Heart left ventricle (tissue), 16 donors: ENCODE measurements at regions not wholly inside any gene's neighbourhood (a gene's known extent, or its start where the extent isn't known, plus 50 kb on each side); places are given as distances from the start of the nearest gene placed in this dataset.

Experiments used
- ATAC-seq, 4 donors: fragments of 200-7000 bp; cut with Tn5 transposase; one replicate each; pipeline ENCODE4 v1.9.1; 2020 to 2022; ENCODE audit warnings: moderate library complexity in 4 of 4, mild to moderate bottlenecking in 3 of 4, moderate number of reproducible peaks in 1 of 4
- DNase-seq, 5 donors: peaks; one replicate each; pipeline ENCODE4 v3.0.0-alpha.2; 2020
- H3K27ac ChIP-seq, 12 donors: fragments of 200-600 bp; sonication (generic) in 4 of 12; one replicate each; pipeline versions ENCODE4 v1.5.0 to v1.8.0; 2016 to 2022; ENCODE audit warnings: mild to moderate bottlenecking in 2 of 12
- H3K27me3 ChIP-seq, 9 donors: fragments of 200-600 bp; sonication (generic) in 2 of 9; one replicate each; pipeline versions ENCODE4 v1.5.1 to v1.8.0; 2016 to 2022; ENCODE audit warnings: mild to moderate bottlenecking in 3 of 9
- H3K36me3 ChIP-seq, 9 donors: fragments of 200-600 bp; sonication (generic) in 2 of 9; one replicate each; pipeline versions ENCODE4 v1.5.0 to v1.8.0; 2018 to 2022; ENCODE audit warnings: mild to moderate bottlenecking in 2 of 9
- H3K4me1 ChIP-seq, 12 donors: fragments of 200-600 bp; sonication (generic) in 4 of 12; one replicate each; pipeline versions ENCODE4 v1.5.0 to v1.8.0; 2016 to 2022; ENCODE audit warnings: mild to moderate bottlenecking in 3 of 12
- H3K4me3 ChIP-seq, 12 donors: fragments of 200-600 bp; sonication (generic) in 4 of 12; one replicate each; pipeline versions ENCODE4 v1.5.0 to v1.8.0; 2017 to 2022; ENCODE audit warnings: mild to moderate bottlenecking in 9 of 12, moderate library complexity in 4 of 12
- H3K9me3 ChIP-seq, 12 donors: fragments of 200-600 bp; sonication (generic) in 4 of 12; one replicate each; pipeline versions ENCODE4 v1.5.0 to v1.8.0; 2016 to 2022; ENCODE audit warnings: mild to moderate bottlenecking in 1 of 12
- POLR2A ChIP-seq, 2 donors: fragments of 450-650 bp; IDR thresholded peaks; one replicate each; pipeline ENCODE4 v1.6.1; 2017; ENCODE audit warnings: antibody characterized with exemption in 2 of 2, mild to moderate bottlenecking in 2 of 2, moderate library complexity in 2 of 2
- WGBS, 4 donors: extraction: QIAGEN DNeasy Blood & Tissue Kit in 2 of 4; methylation state at CpG; one replicate each; pipeline versions ENCODE4 v1.1.5 to v1.1.7; 2013 to 2018; 5-methylcytosine and 5-hydroxymethylcytosine counted together
- intact Hi-C, 10 donors: fragments of 100-400 bp; cut with DNase I; formaldehyde crosslinking; loops; one replicate each; pipeline versions ENCODE4 v1.11.1 to v1.14.2; 2022
- TF ChIP-seq, protein P1 (sequence below), 12 donors: fragments of 200-600 bp; sonication (generic) in 4 of 12; IDR thresholded peaks; one replicate each; pipeline versions ENCODE4 v1.5.0 to v1.8.0; 2018 to 2022; ENCODE audit warnings: antibody characterized with exemption in 12 of 12, mild to moderate bottlenecking in 5 of 12
- donor health status: ischemic (EF 13 %, LVEDD 7.1; RV severe dilation, severe dysfunction).
- donor health status: healthy with polysubstance abuse.
- donor health status: DM: no; HTN: yes; CAD: no.
- donor health status: DM: no; HTN: no; CAD: no.
- donor health status: ischemic (EF 25% LVEDD 6.9; RV normal size, moderate dysfunction).
- donor health status: ischemic (EF 25% LVEDD 5.7; RV mildly dilated, moderate dysfunction).
- donor health status: healthy.
- donor health status: DM: yes; HTN: yes; CAD: no.
- donor health status: ischemic (EF 35%, LVEDD 5.7; RV mildly dilated, moderate dysfunction).
- donor health status: nonischemic (EF 11% LVEDD 7.7; RV severe dilation, severe dysfunction).
- donor health status: DM: yes; HTN: yes; CAD: no.
- donor health status: PGD.
- donor health status: ischemic (EF 29% LVEDD 5.4; RV normal size, mild dysfunction).
- donor health status: nonischemic (EF 23%, LVEDD 6.1; RV moderate dilation, normal function).

DNA sequence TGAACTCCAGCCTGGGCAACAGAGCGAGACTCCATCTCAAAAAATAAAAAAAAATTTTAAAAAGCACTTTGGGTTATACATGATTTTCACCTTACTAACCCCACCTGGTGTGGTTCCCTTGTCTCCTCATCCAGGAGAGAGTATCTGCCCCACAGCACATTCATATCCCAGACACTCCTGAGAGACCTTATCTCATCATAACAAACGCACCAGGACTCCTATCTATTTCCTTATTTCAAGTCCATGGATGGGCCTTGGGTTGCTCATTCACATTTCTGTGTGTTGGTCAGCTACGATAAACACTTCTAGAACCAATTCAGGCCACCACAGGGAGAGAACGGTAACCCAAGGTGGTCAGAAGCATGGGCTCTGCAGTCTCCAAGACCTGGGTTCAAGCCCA is 88.6 kb upstream of the SPATA12 start:
- ATAC-seq (no peak), DNase-seq (no peak)
- Histone ChIP-seq H3K9me3 (no peaks in the 10 kb centered on the region), H3K36me3 (no peaks in the 10 kb centered on the region), H3K4me3 (no peak overlapping the region), H3K27me3 (no peaks in the 10 kb centered on the region), H3K27ac (no peak overlapping the region), H3K4me1 (peaks cover 0 to 14% (median 0%) of the 10 kb centered on the region in 12 donors)
- intact Hi-C loops = no loop called here
- WGBS, 4 donors = 88 to 92% (median 91%) methylated on average over 4 of the region's 4 CpGs
- TF ChIP-seq, protein P1, sequence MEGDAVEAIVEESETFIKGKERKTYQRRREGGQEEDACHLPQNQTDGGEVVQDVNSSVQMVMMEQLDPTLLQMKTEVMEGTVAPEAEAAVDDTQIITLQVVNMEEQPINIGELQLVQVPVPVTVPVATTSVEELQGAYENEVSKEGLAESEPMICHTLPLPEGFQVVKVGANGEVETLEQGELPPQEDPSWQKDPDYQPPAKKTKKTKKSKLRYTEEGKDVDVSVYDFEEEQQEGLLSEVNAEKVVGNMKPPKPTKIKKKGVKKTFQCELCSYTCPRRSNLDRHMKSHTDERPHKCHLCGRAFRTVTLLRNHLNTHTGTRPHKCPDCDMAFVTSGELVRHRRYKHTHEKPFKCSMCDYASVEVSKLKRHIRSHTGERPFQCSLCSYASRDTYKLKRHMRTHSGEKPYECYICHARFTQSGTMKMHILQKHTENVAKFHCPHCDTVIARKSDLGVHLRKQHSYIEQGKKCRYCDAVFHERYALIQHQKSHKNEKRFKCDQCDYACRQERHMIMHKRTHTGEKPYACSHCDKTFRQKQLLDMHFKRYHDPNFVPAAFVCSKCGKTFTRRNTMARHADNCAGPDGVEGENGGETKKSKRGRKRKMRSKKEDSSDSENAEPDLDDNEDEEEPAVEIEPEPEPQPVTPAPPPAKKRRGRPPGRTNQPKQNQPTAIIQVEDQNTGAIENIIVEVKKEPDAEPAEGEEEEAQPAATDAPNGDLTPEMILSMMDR (IDR thresholded peaks at IDR 0.05) = no peak
- TF ChIP-seq POLR2A (IDR thresholded peaks at IDR 0.05) = no peak

DNA sequence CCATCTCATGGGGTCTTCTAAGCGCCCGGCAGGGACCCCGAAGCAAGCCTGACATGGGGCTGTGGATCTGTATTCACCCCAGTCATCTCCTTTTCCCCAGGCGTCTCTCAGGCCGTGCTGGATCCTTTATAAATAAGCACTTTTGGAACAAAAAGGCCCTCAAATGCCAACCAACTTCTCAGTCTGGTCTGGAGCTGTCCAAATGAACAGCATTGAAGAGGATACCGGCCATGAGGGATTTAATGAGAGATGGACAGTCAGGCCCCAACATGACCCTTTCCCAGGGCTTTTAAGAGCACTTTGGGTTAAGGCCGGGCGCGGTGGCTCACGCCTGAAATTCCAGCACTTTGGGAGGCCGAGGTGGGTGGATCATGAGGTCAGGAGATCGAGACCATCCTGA is 89.2 kb upstream of the SPATA12 start:
- no peak for DNase-seq
- H3K4me1 ChIP-seq = peaks cover 0 to 14% (median 0%) of the 10 kb centered on the region in 12 donors
- intact Hi-C loops = no loop called here
- H3K27me3 ChIP-seq = no peaks in the 10 kb centered on the region
- no peak for ATAC-seq
- H3K36me3 ChIP-seq = no peaks in the 10 kb centered on the region
- H3K9me3 ChIP-seq = no peaks in the 10 kb centered on the region
- no peak overlapping the region for H3K27ac ChIP-seq
- 94 to 98% (median 96%) methylated on average over 12 of the region's 12 CpGs for WGBS, 4 donors
- no peak overlapping the region for H3K4me3 ChIP-seq
- TF ChIP-seq, protein P1 (IDR thresholded peaks at IDR 0.05) = no peak
- TF ChIP-seq POLR2A (IDR thresholded peaks at IDR 0.05) = no peak

DNA sequence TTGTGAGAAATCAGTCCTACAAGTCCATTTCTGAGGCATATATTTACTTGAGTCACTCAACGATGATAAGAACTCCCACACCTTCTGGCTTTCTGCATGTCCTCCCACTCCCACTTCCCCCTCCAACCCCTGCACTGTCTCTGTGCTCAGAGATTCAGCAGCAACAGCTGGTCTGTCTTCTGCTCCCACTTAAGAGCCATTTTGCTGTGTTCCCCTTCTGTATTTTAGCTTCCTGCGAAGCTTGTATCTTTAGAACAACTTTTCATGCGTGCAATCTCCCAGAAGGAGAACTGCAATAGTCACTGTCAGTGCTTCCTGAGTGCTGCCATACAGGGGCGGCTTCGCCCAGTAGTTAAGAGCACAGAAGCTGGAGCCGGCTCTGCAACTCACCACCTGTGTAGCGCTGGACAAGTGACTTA is 90.0 kb upstream of the SPATA12 start:
- Histone ChIP-seq H3K9me3 (peaks cover 0 to 3% (median 0%) of the 10 kb centered on the region in 12 donors), H3K4me3 (no peak overlapping the region), H3K27me3 (no peaks in the 10 kb centered on the region), H3K36me3 (no peaks in the 10 kb centered on the region), H3K4me1 (peaks cover 0 to 14% (median 0%) of the 10 kb centered on the region in 12 donors), H3K27ac (no peak overlapping the region)
- intact Hi-C loops = no loop called here
- WGBS, 4 donors = 48 to 51% (median 50%) methylated on average over 7 of the region's 7 CpGs
- no peak for DNase-seq
- TF ChIP-seq, protein P1 (IDR thresholded peaks at IDR 0.05) = no peak
- ATAC-seq = peak in 3 of 4 donors; percentile 26 to 84 (median 27)

DNA sequence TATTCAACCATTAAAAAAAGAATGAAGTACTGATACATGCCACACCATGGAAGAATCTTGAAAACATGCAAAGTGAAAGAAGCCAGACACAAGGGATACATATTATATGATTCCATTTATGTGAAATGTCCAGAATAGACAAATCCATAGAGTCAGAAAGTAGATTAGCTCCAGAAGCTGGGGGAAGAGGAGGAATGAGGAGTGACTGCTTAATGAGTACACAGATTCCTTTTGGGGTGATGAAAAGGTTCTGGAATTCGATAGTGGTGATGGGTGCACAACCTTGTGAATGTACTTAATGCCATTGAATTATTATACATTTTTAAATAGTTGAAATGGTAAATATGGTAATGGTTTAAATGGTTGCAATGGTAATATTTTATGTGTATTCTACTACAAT is 90.6 kb upstream of the SPATA12 start:
- TF ChIP-seq, protein P1 (IDR thresholded peaks at IDR 0.05) = no peak
- TF ChIP-seq POLR2A (IDR thresholded peaks at IDR 0.05) = no peak

More for the DNA sequence above, 90.6 kb upstream of the SPATA12 start:
- ATAC-seq = no peak
- Histone ChIP-seq H3K4me3 (no peak overlapping the region), H3K4me1 (peaks cover 0 to 14% (median 0%) of the 10 kb centered on the region in 12 donors), H3K36me3 (no peaks in the 10 kb centered on the region), H3K27ac (no peak overlapping the region), H3K27me3 (no peaks in the 10 kb centered on the region), H3K9me3 (peaks cover 0 to 9% (median 3%) of the 10 kb centered on the region in 12 donors)
- DNase-seq = no peak
- intact Hi-C loops = no loop called here
- WGBS, 4 donors = 65 to 75% (median 70%) methylated on average over 1 of the region's 1 CpG
